ENCODE measurements at regions not wholly inside any gene's neighbourhood (a gene's known extent, or its start where the extent isn't known, plus 50 kb on each side); places are given as distances from the start of the nearest gene placed in this dataset.

DNA sequence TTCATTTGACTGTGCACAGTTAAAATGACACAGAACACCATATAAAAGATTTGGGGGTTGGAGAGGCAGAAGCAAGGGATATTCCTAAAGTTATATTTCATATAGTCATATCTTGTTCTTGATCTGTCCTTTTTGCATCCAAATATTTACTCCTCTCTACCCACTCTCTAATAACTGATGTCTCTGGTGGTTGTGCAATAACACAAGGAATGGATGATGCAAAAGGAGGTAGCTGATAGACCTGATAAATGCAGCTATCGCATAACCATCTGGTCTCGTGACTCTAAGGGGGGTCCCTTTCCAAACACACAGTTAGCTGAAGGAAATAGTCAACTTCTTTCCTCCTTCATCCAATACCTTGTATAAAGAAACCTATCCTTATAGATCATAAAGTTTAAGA lies 123.1 kb downstream of the POLR1F start:
- Histone ChIP-seq H3K4me1 (ENCODE audit: insufficient read depth, low read length) (no peaks in the 10 kb centered on the region), H3K4me3 (ENCODE audit: low read length in 2 of 2) (no peak overlapping the region), H3K27me3 (ENCODE audit: insufficient read depth, low read length) (no peaks in the 10 kb centered on the region), H3K27ac (ENCODE audit: low read depth, low read length) (no peak overlapping the region), H3K36me3 (ENCODE audit: insufficient read depth, low read length) (no peaks in the 10 kb centered on the region), H3K9me3 (ENCODE audit: control insufficient read depth in 1 of 2, low read length in 2 of 2) (no peaks in the 10 kb centered on the region)
- DNase-seq: no peak
- no peak overlapping the region for H3K4me3 Mint-ChIP-seq
- peaks cover 0 to 5% (median 0%) of the 10 kb centered on the region in 8 donors for H3K9me3 Mint-ChIP-seq
- CTCF ChIA-PET (ENCODE audit: partially characterized antibody): no interaction called here
- H3K27ac Mint-ChIP-seq: no peak overlapping the region
- POLR2A ChIA-PET (ENCODE audit: partially characterized antibody): no interaction called here
- no peaks in the 10 kb centered on the region for H3K4me1 Mint-ChIP-seq
- no peaks in the 10 kb centered on the region for H3K27me3 Mint-ChIP-seq
- H3K36me3 Mint-ChIP-seq: no peaks in the 10 kb centered on the region
- intact Hi-C loops (cut with micrococcal nuclease): no loop called here

- Histone ChIP-seq H3K4me3 (ENCODE audit: low read length in 2 of 2) (no peak overlapping the region), H3K9me3 (ENCODE audit: control insufficient read depth in 1 of 2, low read length in 2 of 2) (no peaks in the 10 kb centered on the region), H3K36me3 (ENCODE audit: insufficient read depth, low read length) (no peaks in the 10 kb centered on the region), H3K27me3 (ENCODE audit: insufficient read depth, low read length) (no peaks in the 10 kb centered on the region), H3K27ac (ENCODE audit: low read depth, low read length) (no peak overlapping the region), H3K4me1 (ENCODE audit: insufficient read depth, low read length) (no peaks in the 10 kb centered on the region)
- CTCF ChIA-PET (ENCODE audit: partially characterized antibody): no interaction called here
- no peak for DNase-seq
- H3K4me3 Mint-ChIP-seq: no peak overlapping the region
- H3K36me3 Mint-ChIP-seq: no peaks in the 10 kb centered on the region
- intact Hi-C loops (cut with micrococcal nuclease): no loop called here
- POLR2A ChIA-PET (ENCODE audit: partially characterized antibody): no interaction called here
- H3K4me1 Mint-ChIP-seq: no peaks in the 10 kb centered on the region
- peaks cover 0 to 5% (median 0%) of the 10 kb centered on the region in 8 donors for H3K9me3 Mint-ChIP-seq
- no peaks in the 10 kb centered on the region for H3K27me3 Mint-ChIP-seq
- no peak overlapping the region for H3K27ac Mint-ChIP-seq
Observed at GRCh38 chr7:19575909-19576557, 132.8 kb downstream of the POLR1F start.

- Mint-ChIP-seq H3K27ac (no peak overlapping the region), H3K9me3 (peaks cover 0 to 9% (median 2%) of the 10 kb centered on the region in 8 donors), H3K36me3 (no peaks in the 10 kb centered on the region), H3K4me1 (no peaks in the 10 kb centered on the region), H3K4me3 (no peak overlapping the region), H3K27me3 (no peaks in the 10 kb centered on the region)
- Histone ChIP-seq H3K4me3 (ENCODE audit: low read length in 2 of 2) (no peak overlapping the region), H3K27ac (ENCODE audit: low read depth, low read length) (no peak overlapping the region), H3K36me3 (ENCODE audit: insufficient read depth, low read length) (no peaks in the 10 kb centered on the region), H3K27me3 (ENCODE audit: insufficient read depth, low read length) (no peaks in the 10 kb centered on the region), H3K9me3 (ENCODE audit: control insufficient read depth in 1 of 2, low read length in 2 of 2) (no peaks in the 10 kb centered on the region), H3K4me1 (ENCODE audit: insufficient read depth, low read length) (no peaks in the 10 kb centered on the region)
- CTCF ChIA-PET (ENCODE audit: partially characterized antibody): no interaction called here
- POLR2A ChIA-PET (ENCODE audit: partially characterized antibody): no interaction called here
- no peak for DNase-seq
- intact Hi-C loops (cut with micrococcal nuclease): no loop called here
Observed at GRCh38 chr7:19574131-19574530, 134.7 kb downstream of the POLR1F start.

- H3K36me3 Mint-ChIP-seq: no peaks in the 10 kb centered on the region
- no peak overlapping the region for H3K27ac ChIP-seq (ENCODE audit: low read depth, low read length)
- no peaks in the 10 kb centered on the region for H3K27me3 Mint-ChIP-seq
- CTCF ChIA-PET (ENCODE audit: partially characterized antibody): no interaction called here
- H3K9me3 ChIP-seq (ENCODE audit: control insufficient read depth in 1 of 2, low read length in 2 of 2): no peaks in the 10 kb centered on the region
- no peaks in the 10 kb centered on the region for H3K27me3 ChIP-seq (ENCODE audit: insufficient read depth, low read length)
- no peaks in the 10 kb centered on the region for H3K4me1 Mint-ChIP-seq
- H3K4me3 ChIP-seq (ENCODE audit: low read length in 2 of 2): no peak overlapping the region
- H3K9me3 Mint-ChIP-seq: peaks cover 0 to 9% (median 2%) of the 10 kb centered on the region in 8 donors
- no peaks in the 10 kb centered on the region for H3K36me3 ChIP-seq (ENCODE audit: insufficient read depth, low read length)
- no peak for DNase-seq
- POLR2A ChIA-PET (ENCODE audit: partially characterized antibody): no interaction called here
- no peak overlapping the region for H3K27ac Mint-ChIP-seq
- no peaks in the 10 kb centered on the region for H3K4me1 ChIP-seq (ENCODE audit: insufficient read depth, low read length)
- no peak overlapping the region for H3K4me3 Mint-ChIP-seq
- intact Hi-C loops (cut with micrococcal nuclease): no loop called here
Observed at GRCh38 chr7:19572566-19572965, 136.3 kb downstream of the POLR1F start.

- no peaks in the 10 kb centered on the region for H3K27me3 ChIP-seq (ENCODE audit: insufficient read depth, low read length)
- no peaks in the 10 kb centered on the region for H3K9me3 ChIP-seq (ENCODE audit: control insufficient read depth in 1 of 2, low read length in 2 of 2)
- DNase-seq: no peak
- H3K27ac Mint-ChIP-seq: no peak overlapping the region
- H3K9me3 Mint-ChIP-seq: peaks cover 0 to 9% (median 2%) of the 10 kb centered on the region in 8 donors
- no peak overlapping the region for H3K4me3 ChIP-seq (ENCODE audit: low read length in 2 of 2)
- H3K27me3 Mint-ChIP-seq: no peaks in the 10 kb centered on the region
- intact Hi-C loops (cut with micrococcal nuclease): no loop called here
- H3K36me3 ChIP-seq (ENCODE audit: insufficient read depth, low read length): no peaks in the 10 kb centered on the region
- no peak overlapping the region for H3K4me3 Mint-ChIP-seq
- no peaks in the 10 kb centered on the region for H3K4me1 ChIP-seq (ENCODE audit: insufficient read depth, low read length)
- no peak overlapping the region for H3K27ac ChIP-seq (ENCODE audit: low read depth, low read length)
- POLR2A ChIA-PET (ENCODE audit: partially characterized antibody): no interaction called here
- H3K4me1 Mint-ChIP-seq: no peaks in the 10 kb centered on the region
- CTCF ChIA-PET (ENCODE audit: partially characterized antibody): no interaction called here
- H3K36me3 Mint-ChIP-seq: no peaks in the 10 kb centered on the region
Observed at GRCh38 chr7:19567011-19567410, 141.8 kb downstream of the POLR1F start.

DNA sequence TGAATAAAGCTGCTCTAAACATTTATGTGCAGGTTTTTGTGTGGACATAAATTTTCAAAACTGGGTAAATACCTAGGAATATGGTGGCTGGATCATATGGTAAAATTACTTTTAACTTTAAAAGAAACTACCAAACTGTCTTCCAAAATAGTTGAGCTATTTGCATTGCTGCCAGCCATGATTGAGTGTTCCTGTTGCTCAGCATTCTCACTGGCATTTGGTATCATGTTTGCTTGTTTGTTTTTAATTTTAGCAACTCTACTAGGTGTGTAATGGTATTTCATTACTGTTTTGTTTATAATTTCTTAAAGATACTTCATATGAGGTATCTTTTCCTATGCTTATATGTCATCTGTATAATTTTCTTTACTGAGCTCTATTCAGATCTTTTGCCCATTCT lies 143.2 kb downstream of the POLR1F start:
- POLR2A ChIA-PET (ENCODE audit: partially characterized antibody): no interaction called here

GRCh38 chr7:19561121-19561805 lies 147.6 kb downstream of the POLR1F start:
- Histone ChIP-seq H3K27me3 (ENCODE audit: insufficient read depth, low read length) (no peaks in the 10 kb centered on the region), H3K27ac (ENCODE audit: low read depth, low read length) (no peak overlapping the region), H3K4me3 (ENCODE audit: low read length in 2 of 2) (no peak overlapping the region), H3K9me3 (ENCODE audit: control insufficient read depth in 1 of 2, low read length in 2 of 2) (no peaks in the 10 kb centered on the region), H3K4me1 (ENCODE audit: insufficient read depth, low read length) (no peaks in the 10 kb centered on the region), H3K36me3 (ENCODE audit: insufficient read depth, low read length) (no peaks in the 10 kb centered on the region)
- Mint-ChIP-seq H3K4me1 (no peaks in the 10 kb centered on the region), H3K4me3 (no peak overlapping the region), H3K9me3 (peaks cover 0 to 4% (median 0%) of the 10 kb centered on the region in 8 donors), H3K36me3 (no peaks in the 10 kb centered on the region), H3K27me3 (no peaks in the 10 kb centered on the region), H3K27ac (no peak overlapping the region)
- CTCF ChIA-PET (ENCODE audit: partially characterized antibody): no interaction called here
- POLR2A ChIA-PET (ENCODE audit: partially characterized antibody): no interaction called here
- intact Hi-C loops (cut with micrococcal nuclease): no loop called here
- DNase-seq: no peak

More for the DNA sequence above, 143.2 kb downstream of the POLR1F start:
- DNase-seq: no peak
- Mint-ChIP-seq H3K4me1 (no peaks in the 10 kb centered on the region), H3K27me3 (no peaks in the 10 kb centered on the region), H3K9me3 (peaks cover 0 to 9% (median 4%) of the 10 kb centered on the region in 8 donors), H3K4me3 (no peak overlapping the region), H3K27ac (no peak overlapping the region), H3K36me3 (no peaks in the 10 kb centered on the region)
- no peak overlapping the region for H3K4me3 ChIP-seq (ENCODE audit: low read length in 2 of 2)
- no peaks in the 10 kb centered on the region for H3K9me3 ChIP-seq (ENCODE audit: control insufficient read depth in 1 of 2, low read length in 2 of 2)
- H3K27ac ChIP-seq (ENCODE audit: low read depth, low read length): no peak overlapping the region
- no peaks in the 10 kb centered on the region for H3K36me3 ChIP-seq (ENCODE audit: insufficient read depth, low read length)
- CTCF ChIA-PET (ENCODE audit: partially characterized antibody): no interaction called here
- intact Hi-C loops (cut with micrococcal nuclease): no loop called here
- H3K27me3 ChIP-seq (ENCODE audit: insufficient read depth, low read length): no peaks in the 10 kb centered on the region
- no peaks in the 10 kb centered on the region for H3K4me1 ChIP-seq (ENCODE audit: insufficient read depth, low read length)
